ENCODE measurements at regions not wholly inside any gene's neighbourhood (a gene's known extent, or its start where the extent isn't known, plus 50 kb on each side); places are given as distances from the start of the nearest gene placed in this dataset.

DNA sequence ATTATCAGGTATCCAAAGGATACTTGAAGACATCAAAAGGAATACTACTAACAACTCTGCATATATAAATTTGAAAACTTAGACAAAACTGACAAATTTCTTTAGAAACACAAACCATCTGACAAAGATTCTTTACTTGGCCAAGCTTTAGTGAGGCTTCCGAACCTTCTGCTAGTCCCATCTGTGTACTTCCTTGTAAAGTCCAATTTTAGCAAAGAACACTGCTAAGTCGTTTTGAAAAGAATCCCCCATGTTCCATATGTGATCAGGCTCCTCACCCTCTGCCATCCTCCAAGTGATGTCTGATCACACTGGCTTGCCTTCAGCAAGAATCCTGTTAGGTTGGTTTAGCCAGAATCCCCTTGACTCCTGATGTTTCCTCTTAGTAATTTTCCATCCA, 150.0 kb upstream of the ACO1 start:
- no peak for DNase-seq

- no peak for DNase-seq
These were observed 137.3 kb upstream of the ACO1 start for GRCh38 chr9:32247168-32247567.

- no peak for DNase-seq
These were observed 136.2 kb upstream of the ACO1 start for GRCh38 chr9:32248189-32248712.

DNA sequence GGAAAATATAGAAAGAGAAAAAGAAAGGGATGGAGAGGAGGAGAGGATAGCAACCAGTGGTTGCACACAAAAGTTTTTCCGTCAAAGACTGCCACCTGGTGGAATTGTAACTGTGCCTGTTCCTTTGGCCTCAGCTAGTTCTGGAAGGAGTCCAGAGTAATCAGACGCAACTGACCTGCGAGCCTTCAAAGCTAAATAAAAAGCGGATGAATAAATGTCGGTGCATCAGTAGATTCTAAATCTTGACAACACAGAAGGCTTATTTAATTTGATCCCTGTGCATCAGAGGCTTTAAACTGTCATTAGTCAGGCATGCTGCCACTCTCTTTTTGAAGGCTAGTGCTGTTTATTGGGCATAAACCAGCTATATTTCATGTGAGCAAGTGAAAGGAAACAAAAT, 132.9 kb upstream of the ACO1 start:
- no peak for DNase-seq

DNA sequence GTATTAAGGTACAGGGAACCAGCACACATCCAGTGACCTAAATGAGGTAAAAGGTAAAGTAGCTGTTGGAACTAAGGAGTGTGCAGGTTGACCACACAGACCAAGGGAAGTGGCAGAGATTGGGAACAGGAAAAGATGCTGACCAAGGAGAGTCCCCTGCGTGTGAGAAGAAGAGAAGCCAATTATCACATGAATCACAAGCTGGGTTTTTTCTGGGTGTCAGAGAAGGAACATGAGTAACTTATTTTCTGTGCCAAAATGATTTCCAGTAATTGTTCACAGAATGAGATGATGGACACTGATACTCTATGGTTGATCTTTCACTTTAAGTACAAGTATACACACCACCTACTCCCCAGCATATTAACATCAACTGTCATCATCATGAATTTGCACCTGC, 130.7 kb upstream of the ACO1 start:
- no peak for DNase-seq

DNA sequence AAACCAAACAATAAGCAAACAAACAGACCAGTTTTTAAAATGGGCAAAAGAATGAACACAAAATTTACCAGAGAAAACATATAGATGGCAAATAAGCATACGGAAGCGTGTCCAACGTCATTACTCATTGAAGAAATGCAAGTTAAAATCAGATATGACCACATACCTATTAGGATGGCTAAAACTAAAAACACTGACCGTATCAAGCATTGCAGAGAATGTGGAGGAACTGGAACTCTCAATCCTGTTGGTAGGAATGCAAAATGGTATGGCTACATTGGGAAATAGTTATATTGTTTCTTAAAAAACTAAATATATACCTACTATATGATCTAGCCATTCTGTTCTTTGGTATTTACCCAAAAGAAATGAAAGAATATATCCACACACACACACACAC, 129.4 kb upstream of the ACO1 start:
- no peak for DNase-seq

DNA sequence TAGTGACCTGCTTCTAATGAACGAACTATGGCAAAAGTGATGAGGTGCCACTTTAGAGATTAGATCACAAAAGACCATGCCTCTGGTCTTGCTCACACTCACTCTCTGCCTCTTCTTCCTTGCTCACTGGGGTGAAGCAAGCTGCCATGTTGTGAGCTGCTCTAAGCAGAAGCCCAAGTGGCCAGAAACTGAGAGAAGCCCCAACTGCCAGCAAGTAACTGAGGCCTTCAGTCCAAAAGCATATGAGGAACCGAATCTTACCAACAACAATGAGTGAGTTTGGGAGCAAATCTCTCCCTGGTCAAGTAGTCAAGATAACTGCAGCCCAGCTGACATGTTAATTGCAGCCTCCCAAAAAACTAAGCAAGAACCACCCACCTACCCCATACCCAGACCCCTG, 126.0 kb upstream of the ACO1 start:
- DNase-seq, result no peak

- no peak for DNase-seq
These were observed 124.1 kb upstream of the ACO1 start for GRCh38 chr9:32260151-32260862.

DNA sequence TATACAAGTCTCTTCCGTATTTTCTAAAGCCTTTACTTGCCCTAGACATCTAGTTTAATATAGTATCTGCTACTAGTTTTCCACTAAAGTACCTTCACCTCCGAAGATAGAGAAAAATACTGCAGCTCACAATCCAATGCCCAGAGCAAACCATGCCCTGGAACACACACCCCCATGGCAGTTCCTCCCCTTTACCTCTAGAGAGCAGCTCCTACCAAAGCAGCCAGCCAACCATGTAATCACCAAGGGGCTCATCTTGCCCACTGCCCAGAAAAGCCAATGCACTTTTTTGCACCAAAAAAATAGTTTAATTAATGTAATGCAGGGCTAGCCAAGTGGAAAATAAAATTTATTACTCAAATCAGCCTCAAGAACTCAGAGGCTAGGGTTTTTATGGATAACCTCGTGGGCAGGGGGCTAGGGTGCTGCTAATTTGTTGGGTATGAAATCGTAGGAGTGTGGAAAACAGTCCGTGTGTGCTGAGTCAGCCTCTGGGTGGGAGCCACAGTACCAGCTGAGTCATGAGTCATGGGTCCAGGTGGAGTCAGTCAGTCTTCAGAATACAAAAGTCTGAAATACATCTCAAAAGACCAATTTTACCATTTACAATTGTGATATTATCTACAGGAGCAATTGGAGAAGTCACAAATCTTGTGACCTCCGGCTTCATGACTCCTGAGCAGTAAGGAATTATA, 120.1 kb upstream of the ACO1 start:
- no peak for DNase-seq

DNA sequence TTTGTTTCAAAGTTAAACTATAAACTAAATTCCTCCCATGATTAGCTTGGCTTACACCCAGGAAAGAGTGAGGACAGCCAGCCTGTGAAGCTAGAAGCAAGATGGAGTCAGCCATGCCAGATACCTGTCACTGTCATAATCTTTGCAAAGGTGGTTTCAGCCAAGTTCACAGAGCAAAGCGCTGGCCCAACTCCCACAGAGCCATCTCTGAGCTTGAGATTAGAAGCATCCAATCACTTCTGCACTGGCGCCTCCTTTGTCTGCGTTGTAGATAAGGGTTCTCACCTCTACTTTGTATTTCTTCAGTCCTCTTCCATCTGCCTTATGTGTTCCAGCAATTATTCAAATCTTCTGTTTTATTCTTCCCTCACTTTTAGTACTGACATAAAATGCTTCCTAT, 119.4 kb upstream of the ACO1 start:
- no peak for DNase-seq

DNA sequence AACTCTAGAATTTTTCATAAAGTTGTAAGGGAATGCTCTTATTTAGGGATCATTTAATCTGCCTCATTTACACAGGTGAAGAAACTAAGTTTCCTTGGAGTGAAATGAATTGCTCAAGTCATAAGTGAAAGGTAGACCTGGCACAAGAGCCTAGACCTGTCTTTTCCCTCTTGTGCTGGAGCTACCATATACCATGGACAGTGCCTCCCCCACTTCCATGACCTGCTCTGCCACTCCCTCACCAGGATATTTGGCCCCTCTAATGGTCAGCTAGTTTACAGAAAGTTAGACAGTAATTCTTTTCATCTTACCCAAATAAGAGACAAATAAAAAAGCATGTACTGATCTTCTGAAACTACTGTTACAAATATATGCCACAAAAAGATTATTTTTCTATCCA, 105.5 kb upstream of the ACO1 start:
- DNase-seq, result no peak

DNA sequence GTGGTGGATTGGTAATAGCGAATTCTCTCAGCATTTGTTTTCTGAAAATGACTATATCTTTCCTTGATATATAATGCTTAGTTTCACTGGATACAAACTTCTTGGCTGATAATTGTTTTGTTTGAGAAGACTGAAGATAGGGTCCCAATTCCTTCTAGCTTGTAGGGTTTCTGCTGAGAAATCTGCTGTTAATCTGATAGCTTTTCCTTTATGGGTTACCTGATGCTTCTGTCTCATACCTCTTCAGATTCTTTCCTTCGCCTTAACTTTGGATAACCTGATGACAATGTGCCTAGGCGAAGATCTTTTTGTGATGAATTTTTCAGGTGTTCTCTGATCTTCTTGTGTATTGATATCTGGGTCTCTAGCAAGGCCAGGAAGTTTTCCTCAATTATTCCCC, 94.7 kb upstream of the ACO1 start:
- DNase-seq, result no peak

- DNase-seq, result no peak
These were observed 93.1 kb upstream of the ACO1 start for GRCh38 chr9:32291370-32291769.

DNA sequence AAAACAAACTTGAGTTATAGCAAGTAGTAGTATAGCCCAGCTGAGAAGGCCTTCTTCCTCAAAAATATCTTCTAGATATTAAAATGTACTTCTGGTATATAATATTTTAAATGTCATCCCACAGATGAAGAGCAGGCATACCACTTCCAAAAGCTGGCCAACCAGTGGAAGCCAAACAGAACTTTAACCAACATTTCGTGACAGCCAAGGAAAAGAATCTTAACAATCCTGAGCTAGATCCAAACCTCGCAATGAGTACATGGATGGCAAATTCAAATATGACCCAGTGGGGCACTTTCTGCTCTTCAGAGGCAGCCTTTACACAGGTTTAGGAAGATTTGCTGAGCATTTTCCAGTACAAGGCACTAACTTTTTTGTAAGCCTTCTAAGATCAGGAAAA, 91.8 kb upstream of the ACO1 start:
- DNase-seq, result no peak

DNA sequence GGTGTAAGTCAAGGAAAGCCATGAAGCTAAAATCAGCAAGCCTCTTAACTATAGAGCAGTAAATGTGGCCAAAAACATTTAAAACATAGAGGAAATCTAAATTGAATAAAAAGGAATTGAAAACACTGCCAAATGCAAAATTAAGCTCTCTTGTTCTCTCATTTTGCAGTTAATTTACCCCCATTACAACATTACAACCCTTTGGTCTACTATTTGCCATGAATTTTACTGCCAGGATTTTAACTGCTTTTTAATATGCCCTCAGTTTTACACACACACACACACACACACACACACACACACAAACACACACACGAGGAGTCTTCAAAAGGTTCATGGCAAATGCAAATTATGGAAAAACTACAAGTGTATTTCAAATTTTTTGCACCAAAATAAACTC, 91.4 kb upstream of the ACO1 start:
- no peak for DNase-seq

GRCh38 chr9:32294106-32294505, 90.3 kb upstream of the ACO1 start:
- DNase-seq, result no peak

DNA sequence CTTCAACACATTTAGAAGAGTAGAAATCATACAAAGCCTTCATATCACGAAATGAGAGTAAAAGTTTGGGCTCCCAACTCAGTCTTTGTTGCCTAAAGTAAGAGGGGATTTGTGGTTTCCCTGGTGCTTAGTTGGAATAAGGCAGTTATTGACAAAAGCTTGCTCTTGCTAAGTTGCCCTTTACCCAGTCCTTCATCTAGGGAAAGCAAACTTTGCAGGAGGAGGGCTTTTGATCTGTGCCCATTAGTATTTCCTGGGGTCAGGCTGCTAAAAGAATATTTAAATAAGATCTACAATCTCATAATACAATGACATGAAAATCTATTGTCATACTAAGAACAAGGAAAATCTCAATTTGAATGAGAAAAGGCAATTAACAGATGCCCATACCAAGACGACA, 84.1 kb upstream of the ACO1 start:
- no peak for DNase-seq

DNA sequence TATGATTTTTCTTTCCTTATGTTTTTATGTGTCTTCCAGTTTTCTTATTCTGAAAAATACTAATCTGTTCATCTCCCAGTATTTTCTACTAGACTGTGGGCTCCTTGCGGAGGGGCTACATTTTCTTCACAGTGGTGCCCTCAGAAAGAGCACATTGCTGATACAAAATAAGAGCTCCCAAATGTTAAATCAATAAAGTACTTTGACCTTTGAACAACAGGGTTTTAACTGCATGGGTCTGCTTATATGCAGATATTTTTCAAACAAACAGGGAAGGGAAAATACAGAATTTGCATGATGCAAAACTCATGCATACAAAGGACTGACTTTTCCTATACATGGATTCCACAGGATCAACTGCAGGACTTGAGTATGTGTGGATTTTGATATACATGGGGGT, 79.9 kb upstream of the ACO1 start:
- no peak for DNase-seq

DNA sequence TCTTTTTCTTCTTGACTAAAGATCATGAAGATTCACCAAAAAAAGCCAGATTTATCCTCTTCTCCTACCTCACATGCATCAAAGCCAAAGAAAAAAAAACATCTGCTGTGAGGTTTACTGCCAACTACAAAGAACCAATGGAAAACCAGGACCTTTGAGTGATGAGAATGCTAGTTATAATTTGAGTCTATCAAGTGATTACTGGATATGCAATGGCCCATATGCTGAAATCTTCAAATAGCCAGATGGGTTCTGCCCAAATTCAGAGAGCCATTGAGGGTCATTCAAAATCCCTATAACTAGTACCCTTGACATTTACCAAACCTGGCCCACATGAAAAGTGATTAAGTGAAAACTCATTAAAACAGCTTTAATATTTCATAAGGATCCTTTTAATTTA, 78.4 kb upstream of the ACO1 start:
- DNase-seq, result no peak

GRCh38 chr9:32319312-32319929, 65.0 kb upstream of the ACO1 start:
- DNase-seq, result no peak

GRCh38 chr9:32322622-32323021, 61.8 kb upstream of the ACO1 start:
- no peak for DNase-seq

GRCh38 chr9:32326146-32326545, 58.3 kb upstream of the ACO1 start:
- no peak for DNase-seq

GRCh38 chr9:32331240-32331639, 53.2 kb upstream of the ACO1 start:
- no peak for DNase-seq

- no peak for DNase-seq
These were observed 50.3 kb upstream of the ACO1 start for GRCh38 chr9:32334112-32334511.
